ENCODE measurements at regions not wholly inside any gene's neighbourhood (a gene's known extent, or its start where the extent isn't known, plus 50 kb on each side); places are given as distances from the start of the nearest gene placed in this dataset.

- TF ChIP-seq, protein P1, sequence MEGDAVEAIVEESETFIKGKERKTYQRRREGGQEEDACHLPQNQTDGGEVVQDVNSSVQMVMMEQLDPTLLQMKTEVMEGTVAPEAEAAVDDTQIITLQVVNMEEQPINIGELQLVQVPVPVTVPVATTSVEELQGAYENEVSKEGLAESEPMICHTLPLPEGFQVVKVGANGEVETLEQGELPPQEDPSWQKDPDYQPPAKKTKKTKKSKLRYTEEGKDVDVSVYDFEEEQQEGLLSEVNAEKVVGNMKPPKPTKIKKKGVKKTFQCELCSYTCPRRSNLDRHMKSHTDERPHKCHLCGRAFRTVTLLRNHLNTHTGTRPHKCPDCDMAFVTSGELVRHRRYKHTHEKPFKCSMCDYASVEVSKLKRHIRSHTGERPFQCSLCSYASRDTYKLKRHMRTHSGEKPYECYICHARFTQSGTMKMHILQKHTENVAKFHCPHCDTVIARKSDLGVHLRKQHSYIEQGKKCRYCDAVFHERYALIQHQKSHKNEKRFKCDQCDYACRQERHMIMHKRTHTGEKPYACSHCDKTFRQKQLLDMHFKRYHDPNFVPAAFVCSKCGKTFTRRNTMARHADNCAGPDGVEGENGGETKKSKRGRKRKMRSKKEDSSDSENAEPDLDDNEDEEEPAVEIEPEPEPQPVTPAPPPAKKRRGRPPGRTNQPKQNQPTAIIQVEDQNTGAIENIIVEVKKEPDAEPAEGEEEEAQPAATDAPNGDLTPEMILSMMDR (IDR thresholded peaks at IDR 0.05): no peak
- TF ChIP-seq EZH2 (IDR thresholded peaks at IDR 0.05) (no peak), EZH2phosphoT487 (IDR thresholded peaks at IDR 0.05) (no peak)
These were observed 177.2 kb downstream of the SEC23IP start for GRCh38 chr10:120069700-120070099.

Measured in neural progenitor cell (in vitro differentiated cells).